HFF-Myc (cell line): ENCODE measurements at regions not wholly inside any gene's neighbourhood (a gene's known extent, or its start where the extent isn't known, plus 50 kb on each side); places are given as distances from the start of the nearest gene placed in this dataset.

Experiments used
- DNase-seq: peaks from one replicate; pipeline ENCODE4 v3.0.0-alpha.2; 2011; ENCODE audit warnings: low read depth; ENCODE audit errors: extremely low read depth
- H3K4me3 ChIP-seq: replicated peaks from 2 replicates; pipeline ENCODE4 v1.5.1; 2011; ENCODE audit warnings: low read depth, mild to moderate bottlenecking, control low read depth, low read length
- TF ChIP-seq, protein P1 (sequence below): IDR thresholded peaks from 2 replicates; pipeline ENCODE4 v1.5.1; 2012; ENCODE audit warnings: mild to moderate bottlenecking, low read depth, low read length, control low read depth; ENCODE audit errors: missing control alignments

DNA sequence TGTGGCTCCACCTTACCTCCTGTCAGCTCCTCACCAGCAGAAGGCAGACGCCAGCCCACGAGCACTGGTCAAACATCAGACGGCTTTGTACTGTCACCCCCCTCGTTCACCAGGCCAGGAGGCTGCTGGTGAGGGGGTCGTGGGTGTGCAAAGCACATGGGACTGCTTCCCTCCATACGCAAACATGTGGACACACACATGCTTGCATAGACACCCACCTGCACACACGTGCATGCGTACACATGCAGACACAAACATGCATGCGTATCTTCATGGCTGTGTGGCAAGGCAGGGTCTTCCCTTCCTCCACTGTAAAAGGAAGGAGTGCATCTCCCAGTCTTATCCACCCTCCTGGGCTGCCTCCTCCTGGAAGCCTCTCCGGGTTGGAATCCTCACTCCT lies 178.5 kb downstream of the OLFM1 start:
- DNase-seq, result no peak
- TF ChIP-seq, protein P1, sequence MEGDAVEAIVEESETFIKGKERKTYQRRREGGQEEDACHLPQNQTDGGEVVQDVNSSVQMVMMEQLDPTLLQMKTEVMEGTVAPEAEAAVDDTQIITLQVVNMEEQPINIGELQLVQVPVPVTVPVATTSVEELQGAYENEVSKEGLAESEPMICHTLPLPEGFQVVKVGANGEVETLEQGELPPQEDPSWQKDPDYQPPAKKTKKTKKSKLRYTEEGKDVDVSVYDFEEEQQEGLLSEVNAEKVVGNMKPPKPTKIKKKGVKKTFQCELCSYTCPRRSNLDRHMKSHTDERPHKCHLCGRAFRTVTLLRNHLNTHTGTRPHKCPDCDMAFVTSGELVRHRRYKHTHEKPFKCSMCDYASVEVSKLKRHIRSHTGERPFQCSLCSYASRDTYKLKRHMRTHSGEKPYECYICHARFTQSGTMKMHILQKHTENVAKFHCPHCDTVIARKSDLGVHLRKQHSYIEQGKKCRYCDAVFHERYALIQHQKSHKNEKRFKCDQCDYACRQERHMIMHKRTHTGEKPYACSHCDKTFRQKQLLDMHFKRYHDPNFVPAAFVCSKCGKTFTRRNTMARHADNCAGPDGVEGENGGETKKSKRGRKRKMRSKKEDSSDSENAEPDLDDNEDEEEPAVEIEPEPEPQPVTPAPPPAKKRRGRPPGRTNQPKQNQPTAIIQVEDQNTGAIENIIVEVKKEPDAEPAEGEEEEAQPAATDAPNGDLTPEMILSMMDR, result no peak
- no peak overlapping the region for H3K4me3 ChIP-seq

- TF ChIP-seq, protein P1, result no peak
- no peak overlapping the region for H3K4me3 ChIP-seq
- DNase-seq, result no peak
Measured at GRCh38 chr9:135267191-135267809, 179.8 kb downstream of the OLFM1 start.

GRCh38 chr9:135268031-135268430 lies 180.6 kb downstream of the OLFM1 start:
- no peak overlapping the region for H3K4me3 ChIP-seq

DNA sequence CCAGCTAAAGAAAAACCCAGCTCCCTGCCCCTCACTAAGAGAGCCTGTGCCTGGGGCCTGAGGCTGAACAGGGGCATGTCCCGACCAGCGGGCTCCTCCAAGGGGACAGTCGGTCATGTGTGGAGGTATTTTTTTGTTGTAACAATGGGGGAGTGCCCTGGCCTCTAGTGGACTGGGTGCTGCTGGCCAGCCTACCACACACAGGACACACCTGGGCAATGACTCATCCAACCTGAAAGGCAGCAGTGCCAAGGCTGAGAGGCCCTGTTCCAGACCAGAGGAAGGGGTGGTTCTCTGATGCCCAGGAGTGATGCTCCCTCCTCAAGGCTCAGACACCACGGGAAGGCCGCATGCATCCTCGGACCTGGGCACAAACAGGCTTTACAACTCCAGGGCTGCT lies 181.5 kb downstream of the OLFM1 start:
- no peak for DNase-seq
- TF ChIP-seq, protein P1, result no peak
- no peak overlapping the region for H3K4me3 ChIP-seq

More at GRCh38 chr9:135268031-135268430, 180.6 kb downstream of the OLFM1 start:
- DNase-seq, result no peak
- TF ChIP-seq, protein P1, result no peak

DNA sequence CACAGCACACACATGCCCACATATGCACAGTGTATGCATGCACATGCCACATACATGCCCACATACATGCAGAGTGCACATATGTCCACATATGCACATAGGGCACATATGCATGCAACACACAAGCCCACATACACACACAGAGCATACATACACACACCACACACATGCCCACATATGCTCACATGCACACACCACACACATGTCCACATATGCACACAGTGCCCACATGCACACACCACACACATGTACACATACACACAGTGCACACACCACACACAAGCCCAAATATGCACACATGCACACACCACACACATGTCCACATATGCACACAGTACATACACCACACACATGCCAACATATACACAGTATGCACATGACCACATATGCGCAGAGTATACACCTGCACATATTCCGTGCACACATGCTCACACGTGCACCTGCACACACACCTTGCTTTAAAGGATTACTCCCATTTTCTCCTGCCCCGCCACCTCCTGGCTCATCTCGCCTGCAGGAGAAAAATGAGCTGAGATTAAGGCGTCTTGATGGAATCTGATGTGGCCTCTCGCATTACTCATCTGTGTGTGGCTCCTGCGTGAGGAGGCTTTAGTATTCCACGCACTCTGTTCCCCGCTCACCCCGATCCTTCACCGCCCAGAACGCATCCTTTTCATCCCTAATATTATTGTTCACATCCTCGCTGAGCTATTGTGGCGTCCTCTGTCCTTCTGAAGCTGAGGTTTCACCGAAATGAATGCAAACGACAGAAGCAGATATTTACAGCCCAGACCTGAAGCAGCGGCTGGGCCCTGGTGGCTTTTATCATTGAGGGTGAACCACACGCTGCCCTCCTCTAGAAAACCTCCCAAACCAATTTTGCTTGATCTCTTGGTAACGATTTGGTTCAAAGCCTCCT lies 182.7 kb downstream of the OLFM1 start:
- no peak overlapping the region for H3K4me3 ChIP-seq
- DNase-seq, result no peak
- TF ChIP-seq, protein P1, result no peak

DNA sequence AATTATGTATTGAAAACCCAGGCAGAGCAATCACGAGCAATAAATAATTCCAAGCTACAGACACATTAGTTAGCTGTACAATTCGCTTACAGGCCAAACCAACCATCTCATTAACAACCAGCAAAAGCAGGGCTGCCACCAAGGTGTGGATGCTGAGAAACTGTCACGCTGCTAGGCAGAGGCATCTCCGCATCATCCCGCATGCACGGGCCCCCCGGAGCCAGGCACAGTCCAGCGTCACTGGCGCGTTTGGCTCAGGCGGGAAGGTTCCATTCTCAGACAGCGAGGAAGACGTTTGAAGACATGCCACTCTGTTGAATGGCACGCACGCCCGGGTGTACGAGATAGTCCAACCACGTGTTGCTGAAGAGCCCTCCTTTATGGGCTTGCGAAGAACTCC lies 184.0 kb downstream of the OLFM1 start:
- TF ChIP-seq, protein P1, result no peak
- no peak for DNase-seq
- no peak overlapping the region for H3K4me3 ChIP-seq
